Upper lobe of left lung (tissue), 4 donors: ENCODE measurements at regions not wholly inside any gene's neighbourhood (a gene's known extent, or its start where the extent isn't known, plus 50 kb on each side); places are given as distances from the start of the nearest gene placed in this dataset.
"Not testable (repeated sequence)": the region's sequence is repeated elsewhere in the genome, so short reads cannot be mapped to it uniquely, and the experiment has no call there.

Experiments
- CTCF ChIP-seq, 6 experiments: fragments of 450-650 bp in 4 of 6; fragments of 200-600 bp in 2 of 6; sonication (generic) in 2 of 6; IDR thresholded peaks; one replicate each; pipeline ENCODE4 v1.5.1; 2016 to 2019; ENCODE audit warnings: antibody characterized with exemption in 6 of 6
- EP300 ChIP-seq, 4 donors: sonication (generic); formaldehyde crosslinking; IDR thresholded peaks; one replicate each; pipeline ENCODE4 v1.5.1; 2017; ENCODE audit warnings: antibody characterized with exemption in 4 of 4, control low read depth in 2 of 4
- POLR2A ChIP-seq, 4 donors: fragments of 450-650 bp; IDR thresholded peaks; one replicate each; pipeline ENCODE4 v1.5.1; 2016 to 2017; ENCODE audit warnings: antibody characterized with exemption in 4 of 4, mild to moderate bottlenecking in 2 of 4

- not testable (repeated sequence) for TF ChIP-seq CTCF, POLR2A, EP300 (IDR thresholded peaks at IDR 0.05)
Observed at GRCh38 chr14:105720852-105721601, 194.6 kb downstream of the TMEM121 start.
